ENCODE measurements at regions not wholly inside any gene's neighbourhood (a gene's known extent, or its start where the extent isn't known, plus 50 kb on each side); places are given as distances from the start of the nearest gene placed in this dataset.
"Not testable (repeated sequence)": the region's sequence is repeated elsewhere in the genome, so short reads cannot be mapped to it uniquely, and the experiment has no call there.

DNA sequence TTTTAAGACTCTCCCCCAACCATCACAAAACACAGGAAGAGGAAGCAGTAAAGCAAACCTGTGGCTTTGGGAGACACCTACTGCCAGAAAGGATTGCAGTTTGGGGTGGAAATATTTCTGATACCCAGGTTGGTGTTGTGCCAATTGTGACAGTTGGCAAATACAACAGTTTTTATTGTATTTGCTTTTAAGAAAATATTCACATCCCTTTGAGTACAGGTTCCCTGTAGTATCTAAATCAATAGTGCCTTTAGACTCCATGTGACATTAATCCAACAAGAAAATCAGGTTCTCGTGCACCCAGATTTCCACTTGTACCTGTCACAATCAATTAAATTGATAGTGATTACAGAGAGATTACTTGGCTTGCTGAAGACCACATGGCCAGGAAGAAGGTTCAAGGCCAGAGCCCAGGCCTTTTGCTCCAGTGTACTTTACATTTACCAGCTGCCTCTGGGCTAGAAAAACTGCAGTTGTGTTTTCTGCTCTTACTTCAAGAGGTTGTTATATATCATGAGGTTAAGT is 361.2 kb downstream of the ATP23 start:
- DNase-seq (ENCODE audit: low spot score) (peak; percentile 14), FAIRE-seq (no peak)

DNA sequence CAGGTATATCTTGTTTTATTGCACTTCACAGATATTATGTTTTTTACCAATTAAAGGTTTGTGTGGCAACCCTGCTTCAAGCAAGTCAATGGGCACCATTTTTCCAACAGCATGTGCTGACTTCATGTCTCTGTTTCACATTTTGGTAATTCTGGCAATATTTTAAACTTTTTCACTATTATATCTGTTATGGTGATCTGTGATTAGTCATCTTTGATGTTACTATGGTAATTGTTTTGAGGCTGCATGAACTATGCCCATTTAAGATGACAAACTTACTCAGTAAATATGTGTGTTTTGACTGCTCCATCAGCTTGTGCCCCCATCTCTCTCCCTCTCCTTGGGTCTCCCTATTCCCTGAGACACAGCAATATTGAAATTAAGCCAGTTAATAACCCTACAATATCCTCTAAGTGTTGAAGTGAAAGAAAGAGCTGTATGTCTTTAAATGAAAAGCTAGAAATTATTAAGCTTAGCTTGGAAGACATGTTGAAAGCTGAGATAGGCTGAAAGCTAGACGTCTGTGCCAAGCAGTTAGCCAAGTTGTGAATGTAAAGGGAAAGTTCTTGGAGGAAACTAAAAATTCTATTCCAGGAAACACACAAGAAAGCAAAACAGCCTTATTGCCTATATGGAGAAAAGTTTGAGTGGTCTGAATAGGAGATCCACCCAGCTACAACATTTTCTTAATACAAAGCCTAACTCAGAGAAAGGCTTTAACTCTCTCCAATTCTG is 365.1 kb downstream of the ATP23 start:
- no peak for FAIRE-seq
- no peak for DNase-seq (ENCODE audit: low spot score)

DNA sequence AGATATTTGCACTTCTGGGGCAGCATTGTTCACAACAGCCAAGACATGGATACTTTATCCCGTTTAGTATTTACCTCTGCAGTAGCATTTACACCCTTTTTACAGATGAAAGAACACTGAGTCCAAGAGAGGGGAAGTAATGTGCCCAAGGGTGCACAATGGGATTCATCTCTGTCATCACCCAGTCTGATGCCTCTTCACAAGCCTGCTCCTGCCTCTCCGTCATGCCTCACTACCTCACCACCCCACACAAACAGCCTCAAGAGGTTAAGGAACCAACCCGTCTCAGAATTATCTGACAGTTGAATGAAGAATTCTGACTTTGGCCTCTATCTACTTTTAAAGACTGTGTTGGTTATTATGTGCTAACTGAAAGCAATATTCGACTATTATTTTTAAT is 368.4 kb downstream of the ATP23 start:
- DNase-seq (ENCODE audit: low spot score) (no peak), FAIRE-seq (no peak)

DNA sequence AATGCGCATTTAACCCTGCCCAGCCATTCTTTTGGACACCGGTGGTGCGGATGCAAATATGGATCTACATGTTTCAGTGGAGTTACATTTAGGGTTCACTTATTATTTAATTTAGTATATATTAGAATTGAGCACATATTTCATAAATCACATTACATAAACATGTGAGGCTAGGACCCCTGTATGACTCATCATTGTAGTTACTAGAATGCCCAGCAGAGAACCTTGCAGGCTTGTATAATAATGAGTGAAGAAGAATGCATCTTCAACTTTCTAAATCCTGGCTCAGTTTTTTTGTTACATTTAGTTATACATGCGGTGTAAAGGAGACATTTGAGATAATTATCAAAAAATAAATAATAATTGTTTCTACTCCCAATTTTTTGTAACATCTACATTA is 369.0 kb downstream of the ATP23 start:
- FAIRE-seq, result no peak
- peak; percentile 23 for DNase-seq (ENCODE audit: low spot score)

DNA sequence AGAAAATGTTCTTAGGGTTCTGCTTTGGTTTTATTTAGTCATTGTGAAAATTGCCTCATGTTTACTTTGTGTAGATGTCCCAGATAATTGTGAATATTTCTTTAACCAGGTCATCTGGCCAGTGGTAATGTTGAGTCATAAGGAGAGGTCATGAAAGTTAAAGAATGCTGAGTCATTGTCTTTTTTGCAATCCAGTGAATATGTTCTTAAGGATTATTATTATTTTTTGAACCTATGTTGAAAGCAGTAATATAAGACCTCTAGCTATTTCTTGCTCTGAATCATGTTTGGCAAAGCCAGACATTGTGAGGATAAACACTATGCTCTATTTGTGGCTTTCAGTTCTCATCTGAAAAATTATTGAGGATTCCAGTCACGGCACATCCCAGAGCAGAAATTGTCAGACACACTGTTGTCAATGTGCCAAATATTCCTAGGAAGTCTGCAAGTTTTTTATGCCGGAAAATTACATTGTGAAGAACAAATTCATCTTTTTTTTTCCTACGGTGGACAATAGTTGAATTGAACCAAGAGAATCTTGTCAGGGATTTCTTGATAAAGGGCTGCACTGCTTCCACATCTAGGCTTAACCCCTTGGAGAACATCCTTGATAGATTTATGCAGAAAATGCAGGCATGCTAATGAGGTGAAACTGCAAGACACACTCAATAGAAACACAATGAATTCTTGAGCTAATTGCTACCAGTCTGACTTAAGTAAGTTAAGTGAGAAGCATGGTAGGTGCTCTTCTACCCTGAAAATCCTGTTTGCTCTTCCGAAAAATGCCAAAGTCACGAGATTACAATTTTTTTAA is 369.6 kb downstream of the ATP23 start:
- no peak for FAIRE-seq

DNA sequence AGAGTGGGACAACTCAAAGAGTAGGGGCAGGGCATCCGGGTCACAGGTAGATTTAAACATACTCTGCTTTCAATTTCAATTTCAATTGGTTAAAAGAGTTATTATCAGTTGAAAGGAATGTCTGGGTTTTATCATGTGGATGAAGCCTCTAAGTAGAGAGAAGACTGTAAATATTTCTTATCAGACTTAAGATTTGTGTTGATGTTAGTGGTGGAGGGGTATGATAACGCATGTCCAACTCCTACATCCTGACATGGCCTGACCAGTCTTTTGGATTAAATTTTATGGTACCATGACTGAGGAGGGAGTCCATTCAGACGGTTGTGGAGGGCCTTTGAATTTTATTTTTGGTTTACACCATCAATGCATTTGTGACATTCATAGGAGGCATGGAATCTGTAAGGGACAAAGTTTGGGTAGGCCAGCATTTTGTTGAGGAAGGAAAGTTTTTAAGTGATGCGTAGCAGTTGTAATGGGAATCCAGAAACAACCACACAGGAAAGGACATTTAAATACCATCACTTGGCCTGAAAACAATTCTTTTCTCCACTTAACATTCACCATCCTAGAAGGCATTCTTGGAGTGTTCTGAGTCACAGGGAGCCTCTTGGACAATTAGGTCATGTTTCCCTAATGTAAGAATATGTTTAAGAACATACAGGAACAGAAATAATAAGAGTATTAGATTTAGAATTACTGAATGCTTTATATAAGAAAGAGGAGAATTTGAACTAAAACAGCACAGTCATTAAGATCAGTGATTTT is 371.9 kb downstream of the ATP23 start:
- FAIRE-seq (no peak), DNase-seq (ENCODE audit: low spot score) (peak; percentile 26)

More for the DNA sequence above, 369.6 kb downstream of the ATP23 start:
- DNase-seq (ENCODE audit: low spot score), result peak; percentile 60

DNA sequence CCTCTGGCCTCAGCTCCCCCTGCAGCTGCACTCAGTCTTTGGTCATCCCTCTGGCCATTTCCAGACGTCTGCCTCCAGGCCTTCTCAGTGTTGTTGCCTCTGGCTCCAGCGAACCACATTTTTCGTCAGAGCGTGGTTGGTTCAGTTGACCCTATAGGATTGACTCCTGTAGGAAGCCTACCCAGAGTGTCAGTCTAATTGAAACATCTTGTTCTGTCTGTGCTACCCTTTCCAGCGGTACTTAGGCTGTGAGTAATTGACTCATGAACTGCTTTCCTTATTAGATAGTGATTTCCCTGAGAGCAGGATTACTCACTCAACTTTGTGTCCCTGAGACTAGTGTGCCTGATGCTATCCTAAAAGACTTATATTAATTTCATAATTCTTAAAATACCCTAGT is 373.2 kb downstream of the ATP23 start:
- no peak for DNase-seq (ENCODE audit: low spot score)
- no peak for FAIRE-seq

DNA sequence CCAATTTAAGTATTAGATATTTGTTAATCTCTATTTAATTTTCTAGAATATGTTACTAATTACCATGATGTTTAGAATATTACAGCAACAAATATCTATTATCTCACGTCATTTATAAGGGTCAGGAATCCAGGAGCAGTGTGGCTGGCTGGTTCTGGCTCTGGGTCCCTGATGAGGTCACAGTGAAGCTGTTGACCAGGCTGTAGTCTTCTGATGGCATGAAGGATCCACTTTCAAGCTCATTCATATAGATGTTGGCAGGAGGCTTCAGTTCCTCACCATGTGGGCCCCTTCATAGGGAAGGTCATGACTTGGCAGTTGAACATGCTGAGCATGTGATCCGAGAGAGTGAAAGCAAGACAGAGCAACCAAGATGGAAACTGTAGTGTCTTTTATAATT is 375.6 kb downstream of the ATP23 start:
- no peak for FAIRE-seq
- no peak for DNase-seq (ENCODE audit: low spot score)

DNA sequence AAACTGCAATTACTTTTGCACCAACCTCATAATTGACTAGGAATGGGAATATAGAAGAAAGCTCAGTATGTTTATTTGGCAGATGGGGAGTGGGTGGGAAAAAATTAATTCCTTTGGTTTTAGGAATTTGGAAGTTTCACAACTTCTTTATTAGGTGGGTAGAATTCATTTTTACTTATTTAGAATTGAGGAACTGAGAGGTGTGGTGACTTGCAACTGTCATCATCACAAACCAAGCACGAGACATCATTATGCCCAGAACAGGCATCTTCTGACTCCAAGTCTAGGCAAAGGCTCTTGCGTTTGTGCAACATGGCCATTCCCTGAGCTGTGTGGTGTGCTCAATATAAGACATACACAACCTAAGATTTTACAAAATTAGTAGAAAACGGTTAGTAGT is 380.0 kb downstream of the ATP23 start:
- no peak for FAIRE-seq

DNA sequence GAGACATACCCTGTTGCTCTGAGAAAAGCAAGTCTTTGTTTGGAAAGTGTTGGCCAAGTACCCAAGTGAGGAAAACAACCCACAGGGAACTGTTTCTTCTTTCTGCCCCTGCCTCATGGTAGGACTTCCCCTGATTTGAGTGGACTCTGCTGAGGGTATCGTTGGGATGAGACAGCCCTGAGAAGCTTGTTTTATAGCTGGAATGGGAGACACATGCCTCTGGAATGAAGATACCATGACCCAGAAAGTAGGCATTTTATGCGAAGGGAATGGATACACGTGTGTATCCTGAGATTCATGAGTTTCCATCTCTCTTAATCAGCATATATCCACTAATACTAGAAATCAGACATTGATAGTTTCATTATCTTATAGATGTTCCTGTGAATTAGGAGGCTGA is 382.3 kb downstream of the ATP23 start:
- FAIRE-seq, result no peak
- DNase-seq (ENCODE audit: low spot score), result no peak

More for the DNA sequence above, 380.0 kb downstream of the ATP23 start:
- DNase-seq (ENCODE audit: low spot score), result no peak

DNA sequence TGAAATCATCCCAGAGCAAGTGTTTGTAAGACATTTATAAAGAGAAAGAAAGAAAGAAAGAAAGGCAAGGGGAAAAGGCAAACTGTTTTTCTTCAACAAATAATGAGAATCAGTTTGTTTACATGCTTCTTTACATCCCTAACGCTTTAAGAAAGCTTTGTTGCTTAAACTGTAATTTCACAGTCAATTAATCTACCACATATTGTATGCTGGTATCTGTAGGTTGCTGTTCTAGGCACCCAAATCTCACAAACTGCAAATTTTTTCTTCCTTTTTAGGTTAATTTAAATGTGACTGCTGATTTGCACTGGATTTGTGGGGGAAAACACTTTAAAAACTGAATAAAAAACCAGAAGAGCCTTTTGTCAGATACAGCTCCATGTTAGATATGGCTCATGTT is 384.2 kb downstream of the ATP23 start:
- no peak for DNase-seq (ENCODE audit: low spot score)
- FAIRE-seq, result no peak

DNA sequence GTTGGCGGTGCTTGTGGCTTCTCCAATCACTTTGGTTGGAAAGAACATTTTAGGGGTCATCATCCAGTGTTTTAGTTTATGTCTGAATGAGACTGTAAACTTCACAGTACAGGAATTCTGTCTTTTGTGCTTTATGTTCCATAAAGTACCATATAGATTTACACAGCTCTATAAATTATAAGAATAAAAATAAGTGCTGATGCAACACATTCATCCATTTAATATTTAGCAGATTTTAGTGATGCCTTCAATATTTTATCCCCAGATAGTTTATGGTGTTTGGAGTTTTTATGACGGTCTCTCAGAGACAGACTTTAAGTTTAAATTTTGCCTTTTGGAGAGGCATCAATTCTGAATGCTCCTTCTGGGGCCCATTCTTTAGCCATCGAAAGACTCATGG is 385.2 kb downstream of the ATP23 start:
- DNase-seq (ENCODE audit: low spot score) (no peak), FAIRE-seq (no peak)

DNA sequence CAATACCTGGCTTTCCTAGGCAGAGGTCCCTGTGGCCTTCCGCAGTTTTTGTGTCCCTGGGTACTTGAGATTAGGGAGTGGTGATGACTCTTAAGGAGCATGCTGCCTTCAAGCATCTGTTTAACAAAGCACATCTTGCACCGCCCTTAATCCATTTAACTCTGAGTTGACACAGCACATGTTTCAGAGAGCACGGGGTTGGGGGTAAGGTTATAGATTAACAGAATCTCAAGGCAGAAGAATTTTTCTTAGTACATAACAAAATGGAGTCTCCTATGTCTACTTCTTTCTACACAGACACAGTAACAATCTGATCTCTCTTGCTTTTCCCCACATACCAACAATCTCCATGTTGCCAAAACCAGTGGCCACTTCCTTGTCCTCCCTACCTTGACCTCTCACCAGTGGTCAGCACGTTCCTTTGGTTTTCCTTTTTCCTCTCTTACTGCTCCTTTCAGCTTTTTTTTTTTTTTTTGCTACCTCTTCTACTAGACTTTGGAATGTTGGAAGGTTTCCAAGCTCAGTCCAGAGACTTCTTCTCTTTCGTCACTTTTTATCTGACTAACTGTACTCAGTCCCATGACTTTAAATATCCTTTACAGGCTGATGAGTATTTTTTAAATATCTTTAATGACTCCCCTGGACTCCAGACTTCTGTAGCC is 395.3 kb downstream of the ATP23 start:
- not testable (repeated sequence) for FAIRE-seq

DNA sequence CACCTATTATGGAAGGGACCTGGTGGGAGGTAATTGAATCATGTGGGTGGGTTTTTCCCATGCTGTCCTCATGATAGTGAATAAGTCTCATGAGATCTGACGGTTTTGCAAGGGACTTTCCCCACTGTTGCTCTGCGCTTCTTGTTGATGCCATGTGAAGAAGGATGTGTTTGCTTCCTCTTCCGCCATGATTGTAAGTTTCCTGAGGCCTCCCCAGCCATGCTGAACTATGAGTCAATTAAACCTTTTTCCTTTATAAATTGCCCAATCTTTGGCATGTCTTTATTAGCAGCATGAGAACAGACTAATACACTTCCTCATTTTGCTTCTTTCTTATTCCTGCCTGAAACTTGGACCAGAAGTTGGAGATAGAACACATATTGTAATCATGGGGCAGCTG is 396.2 kb downstream of the ATP23 start:
- not testable (repeated sequence) for FAIRE-seq; DNase-seq (ENCODE audit: low spot score)

More for the DNA sequence above, 395.3 kb downstream of the ATP23 start:
- peak; percentile 30 for DNase-seq (ENCODE audit: low spot score)

DNA sequence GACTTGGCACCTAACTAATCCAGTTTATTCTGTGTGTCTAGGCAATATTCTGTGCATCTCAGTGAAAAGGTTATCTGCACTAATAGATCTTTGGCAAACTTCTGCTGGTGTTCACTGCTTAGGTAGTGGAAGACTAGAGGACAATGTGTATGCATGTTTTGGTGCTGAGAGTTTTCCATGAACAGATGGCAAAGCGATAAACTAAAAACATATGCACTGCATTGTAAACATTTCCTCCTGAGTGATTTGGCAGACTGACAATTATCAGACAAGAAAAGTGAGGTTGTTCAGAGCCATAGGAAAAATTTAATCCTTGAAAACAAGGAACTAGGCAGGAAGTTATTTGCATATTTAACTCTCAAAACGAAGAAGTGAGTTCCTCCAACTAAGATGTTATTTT is 400.4 kb downstream of the ATP23 start:
- no peak for FAIRE-seq
- DNase-seq (ENCODE audit: low spot score), result no peak

DNA sequence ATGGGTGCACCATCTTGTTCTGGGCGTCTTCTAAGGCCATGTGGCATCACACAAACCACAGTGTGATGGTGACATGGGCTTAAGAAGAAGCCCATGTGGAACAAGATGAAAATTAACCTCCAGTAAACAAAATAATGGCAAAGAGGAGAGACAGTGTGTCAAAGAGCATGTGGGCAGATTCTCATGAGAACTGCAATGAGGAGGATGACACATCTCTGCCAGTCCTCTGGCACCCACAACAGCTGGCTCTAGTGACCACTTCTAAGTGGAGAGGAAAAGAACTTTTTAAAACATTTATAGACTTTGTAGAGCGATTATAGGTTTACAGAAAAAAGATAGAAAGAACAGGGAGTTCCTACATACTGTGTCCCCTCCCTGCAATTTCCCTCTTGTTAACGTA is 401.4 kb downstream of the ATP23 start:
- FAIRE-seq (no peak), DNase-seq (ENCODE audit: low spot score) (no peak)

DNA sequence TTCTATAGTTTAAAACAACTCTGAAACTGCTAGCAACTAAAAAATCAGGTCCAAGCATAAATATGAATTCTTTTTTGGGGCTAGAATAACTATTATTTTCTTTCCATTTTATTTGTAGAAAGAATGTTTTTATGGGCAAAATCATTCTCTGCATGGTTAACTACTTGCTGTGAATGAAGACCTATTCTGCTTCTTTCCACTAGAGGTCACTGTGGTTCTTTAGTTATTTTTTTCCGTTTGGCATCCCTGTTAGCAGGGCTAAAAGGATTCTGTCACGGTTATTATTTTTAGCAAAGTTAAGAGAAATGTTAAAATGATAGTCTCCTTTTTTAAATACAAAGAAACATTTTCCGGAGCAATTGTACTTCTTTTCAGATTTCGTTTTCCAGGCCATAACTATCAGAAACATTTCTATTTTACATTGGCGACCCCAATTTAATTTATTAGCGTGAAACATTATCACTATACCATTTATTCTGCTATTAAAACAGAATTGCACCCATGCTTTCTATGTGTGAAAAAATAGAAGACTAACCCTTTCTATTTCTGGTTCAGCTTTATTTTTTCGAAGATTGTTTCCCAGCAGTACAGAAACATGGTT is 404.8 kb downstream of the ATP23 start:
- no peak for FAIRE-seq
- DNase-seq (ENCODE audit: low spot score), result peak; percentile 44

DNA sequence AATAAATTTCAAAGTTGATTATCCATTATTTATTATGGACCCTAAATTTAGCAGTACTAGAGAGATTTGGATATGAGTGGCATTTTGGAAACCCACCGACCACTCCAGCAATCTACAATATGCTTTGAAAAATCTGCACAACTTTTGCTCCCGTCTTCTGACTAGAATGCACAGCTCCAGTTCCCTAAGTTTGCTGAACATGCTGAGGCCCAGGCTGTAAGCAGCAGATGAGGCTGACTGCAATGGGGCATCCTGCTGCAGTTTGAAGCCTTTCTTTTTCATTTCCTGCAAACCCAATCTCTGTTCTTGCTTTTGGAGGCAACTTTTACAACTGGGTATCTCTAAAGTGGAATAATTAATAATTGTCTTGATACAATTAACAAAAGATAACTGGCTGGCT is 405.8 kb downstream of the ATP23 start:
- DNase-seq (ENCODE audit: low spot score) (no peak), FAIRE-seq (no peak)

DNA sequence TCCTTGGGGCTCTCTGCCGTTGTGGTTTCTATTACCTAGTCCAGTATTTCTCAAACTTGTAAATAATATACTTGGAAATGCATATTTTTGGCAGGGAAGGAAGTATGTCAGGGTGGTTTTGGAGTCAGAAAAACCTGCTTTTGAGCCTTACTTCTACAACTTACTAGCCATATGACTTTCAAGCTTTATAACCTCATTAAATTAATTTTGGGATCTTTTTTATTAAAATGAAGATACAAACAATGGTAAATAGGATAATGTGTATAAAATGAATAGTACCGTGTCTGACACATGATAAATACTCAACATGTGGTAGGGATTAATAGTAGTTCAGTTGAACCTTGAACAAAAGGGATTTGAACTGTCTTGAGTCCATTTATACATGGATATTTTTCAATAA is 406.3 kb downstream of the ATP23 start:
- DNase-seq (ENCODE audit: low spot score) (no peak), FAIRE-seq (no peak)

DNA sequence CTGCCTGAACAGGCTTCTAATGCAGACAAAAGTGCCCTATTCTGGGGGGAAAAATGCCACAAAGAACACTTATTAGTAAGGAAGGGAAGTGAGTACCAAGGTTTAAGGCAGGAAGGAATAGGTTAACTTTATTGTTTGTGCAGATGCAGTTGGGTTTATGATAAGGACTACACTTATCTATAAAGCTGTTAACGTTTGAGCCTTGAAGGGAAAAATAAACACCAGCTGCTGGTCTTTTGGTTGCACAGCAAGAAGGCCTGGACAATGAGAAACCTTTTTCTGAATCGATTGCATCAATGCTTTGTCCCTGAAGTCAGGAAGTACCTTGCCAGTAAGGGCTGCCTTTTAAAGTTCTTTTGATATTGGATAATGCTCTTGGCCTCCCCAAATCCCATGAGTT is 407.8 kb downstream of the ATP23 start:
- FAIRE-seq, result no peak
- no peak for DNase-seq (ENCODE audit: low spot score)

DNA sequence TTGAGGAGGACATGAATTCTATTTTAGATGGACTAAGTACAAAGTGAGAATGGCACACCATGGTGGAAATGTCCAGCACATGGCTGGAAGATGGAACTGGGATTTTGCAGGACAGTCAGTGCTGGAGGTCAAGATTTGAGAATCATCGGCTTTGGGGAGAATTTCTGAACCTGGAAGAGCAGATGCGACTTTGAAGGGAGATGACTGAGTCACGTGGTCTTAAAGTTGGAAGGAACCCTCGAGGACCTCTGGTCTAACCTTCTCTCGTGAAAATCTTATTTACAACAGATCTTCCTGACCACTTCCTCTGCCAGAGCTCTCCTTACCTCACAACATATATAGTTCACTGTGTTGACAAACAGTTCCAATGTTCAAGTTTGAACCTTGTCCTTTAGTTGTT is 415.4 kb downstream of the ATP23 start:
- DNase-seq (ENCODE audit: low spot score) (no peak), FAIRE-seq (no peak)
